SU-DHL-6 (cell line): ENCODE measurements at regions not wholly inside any gene's neighbourhood (a gene's known extent, or its start where the extent isn't known, plus 50 kb on each side); places are given as distances from the start of the nearest gene placed in this dataset.

Experiments
- CTCF ChIP-seq: fragments of 200-600 bp; sonication (generic); IDR thresholded peaks from one replicate; pipeline ENCODE4 v1.5.1; 2017; ENCODE audit warnings: antibody characterized with exemption, mild to moderate bottlenecking, low read length, moderate library complexity; ENCODE audit not compliant: insufficient read depth, poor library complexity, severe bottlenecking
- EZH2phosphoT487 ChIP-seq: fragments of 200-600 bp; sonication (generic), shearing (Covaris generic); conservative IDR thresholded peaks from 2 replicates; pipeline ENCODE4 v1.6.1; 2018; ENCODE audit warnings: mild to moderate bottlenecking, antibody characterized with exemption, low read length, moderate library complexity, mixed read lengths

- no peak for TF ChIP-seq CTCF
- TF ChIP-seq EZH2phosphoT487, result no peak
Observed at GRCh38 chr21:17949421-17949820, 130.3 kb upstream of the C21orf91 start.
